Hematopoietic multipotent progenitor cell treated with erythropoietin and hydrocortisone succinate and interleukin-3 and kit ligand, for 4 days (in vitro differentiated cells): ENCODE measurements at regions not wholly inside any gene's neighbourhood (a gene's known extent, or its start where the extent isn't known, plus 50 kb on each side); places are given as distances from the start of the nearest gene placed in this dataset.
"Not testable (repeated sequence)": the region's sequence is repeated elsewhere in the genome, so short reads cannot be mapped to it uniquely, and the experiment has no call there.

Source experiments
- DNase-seq: peaks from one replicate; pipeline ENCODE4 v3.0.0-alpha.2; 2015

DNA sequence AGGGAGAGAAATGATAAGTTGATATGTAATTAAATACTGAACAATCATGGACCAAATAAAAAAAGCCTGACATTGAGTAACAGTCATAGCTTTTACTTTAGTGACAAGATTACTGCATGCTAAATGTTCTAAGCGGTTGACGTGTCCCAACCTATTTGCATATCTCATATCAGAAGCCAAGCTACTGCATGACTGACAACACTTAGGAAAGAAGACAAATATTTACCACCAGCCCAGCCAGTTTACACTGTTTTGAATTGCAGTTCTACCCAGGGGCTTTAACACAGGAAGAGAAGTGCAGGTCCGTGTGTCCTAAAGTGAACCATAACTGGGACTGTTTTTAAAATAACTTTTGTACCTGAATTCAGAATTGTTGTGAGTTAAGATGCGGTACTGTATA, 219.9 kb downstream of the PRDM9 start:
- no peak for DNase-seq

DNA sequence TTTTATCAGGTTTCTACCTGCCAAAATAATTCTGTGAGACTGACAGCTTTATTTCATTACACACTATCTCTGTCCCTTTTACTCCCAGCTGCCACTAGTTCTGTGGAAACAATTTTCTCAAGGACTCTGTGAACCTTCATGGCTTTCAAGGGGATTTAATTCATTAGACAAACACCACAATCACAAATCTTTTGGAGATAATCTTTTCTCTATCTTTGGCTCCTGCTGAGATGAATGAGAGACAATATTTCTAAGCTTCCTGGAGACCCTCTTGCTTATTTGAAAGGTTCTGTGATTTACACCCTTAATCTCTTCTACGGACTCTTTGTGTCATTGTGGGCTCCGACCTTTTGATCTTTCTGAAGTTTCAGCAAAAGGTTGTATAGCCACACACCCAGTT, 222.6 kb downstream of the PRDM9 start:
- no peak for DNase-seq

DNA sequence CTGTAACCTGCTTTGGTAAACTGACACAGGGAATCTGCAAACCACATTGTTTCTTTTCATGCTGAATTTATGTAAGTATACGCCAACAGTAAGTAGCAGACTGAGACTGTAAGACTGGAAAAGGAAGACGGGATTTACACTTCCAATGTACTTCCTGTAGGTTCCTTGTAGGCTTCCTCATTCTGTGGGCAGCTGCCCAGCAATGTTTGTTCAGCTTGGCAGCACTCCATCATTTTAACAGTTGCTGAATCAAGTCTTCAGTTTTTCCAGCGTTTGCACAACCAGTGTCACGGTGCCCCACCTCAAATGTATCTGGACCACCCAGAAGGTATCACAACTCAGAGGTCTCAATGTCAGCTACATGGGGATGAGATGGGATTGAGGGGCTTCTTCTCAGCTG, 232.6 kb downstream of the PRDM9 start:
- DNase-seq: no peak

DNA sequence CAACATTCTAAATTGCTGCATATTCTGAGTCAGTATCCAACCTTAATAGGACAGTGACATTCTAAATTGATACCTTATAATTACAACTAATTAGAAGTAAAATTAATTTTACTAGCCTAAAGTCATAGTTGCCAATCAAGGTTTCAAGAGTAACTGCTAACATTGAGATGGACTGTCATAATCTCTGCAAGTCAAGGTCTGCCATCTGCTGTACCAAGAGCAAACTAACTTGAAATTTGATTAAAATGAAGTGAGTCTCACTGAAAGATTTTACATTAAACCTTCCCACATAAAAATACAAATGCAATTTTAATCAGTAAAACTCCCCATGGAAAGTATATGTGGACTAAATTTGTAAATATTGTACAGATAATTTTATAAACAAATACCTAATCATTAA, 235.3 kb downstream of the PRDM9 start:
- DNase-seq: no peak

DNA sequence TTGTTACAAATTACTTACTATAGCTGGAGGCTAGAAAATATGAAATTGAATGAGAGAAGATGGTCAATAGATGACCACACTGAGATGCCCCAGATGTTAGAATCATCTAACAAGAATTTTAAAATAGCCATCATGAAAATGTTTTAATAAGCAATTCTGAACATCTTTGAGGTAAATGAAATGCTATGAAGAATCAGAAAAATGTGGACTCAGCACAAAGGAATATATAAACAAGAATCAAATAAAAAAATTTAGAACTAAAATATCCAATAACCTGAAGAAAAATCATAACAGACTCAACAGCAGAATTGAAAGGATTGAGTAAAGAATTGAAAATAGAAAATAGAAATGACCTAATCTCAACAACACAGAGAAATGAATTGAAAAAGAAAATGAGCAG, 248.5 kb downstream of the PRDM9 start:
- DNase-seq: no peak

DNA sequence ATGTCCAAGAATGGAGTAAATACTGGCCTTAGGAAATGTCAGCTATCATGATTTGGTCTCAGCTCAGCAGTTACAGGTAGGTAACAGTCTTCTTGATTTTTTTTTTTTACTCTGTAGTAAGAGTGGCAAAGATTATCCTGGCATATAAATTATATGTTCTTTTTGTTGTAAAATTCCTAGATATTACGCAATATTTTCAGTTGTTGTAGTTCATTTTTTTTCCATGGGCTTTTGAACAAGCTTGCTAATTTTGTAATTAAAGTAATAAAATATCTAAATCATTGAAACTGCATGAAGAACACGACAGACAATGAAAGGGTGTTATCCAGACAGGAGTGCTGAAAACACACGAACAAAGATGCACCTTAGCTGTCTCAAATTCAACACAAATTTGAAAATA, 249.4 kb downstream of the PRDM9 start:
- no peak for DNase-seq

DNA sequence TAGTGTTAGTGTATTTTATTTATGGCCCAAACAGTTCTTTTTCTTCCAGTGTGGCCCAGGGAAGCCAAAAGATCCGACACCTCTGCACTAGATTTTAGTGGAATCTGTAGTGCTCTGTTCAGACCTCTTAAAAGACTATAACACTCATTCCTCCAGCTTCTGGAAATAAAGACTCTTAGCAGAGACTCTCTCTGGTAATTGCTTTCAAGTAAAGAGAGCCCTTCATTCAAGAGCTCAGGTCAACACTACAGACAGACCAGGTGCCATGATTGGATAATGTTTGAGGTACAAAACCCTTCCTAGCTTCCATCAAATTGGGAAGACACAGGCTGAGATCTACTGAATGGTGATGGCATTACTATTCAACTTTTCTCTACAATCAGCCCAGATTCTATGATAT, 255.8 kb downstream of the PRDM9 start:
- no peak for DNase-seq

DNA sequence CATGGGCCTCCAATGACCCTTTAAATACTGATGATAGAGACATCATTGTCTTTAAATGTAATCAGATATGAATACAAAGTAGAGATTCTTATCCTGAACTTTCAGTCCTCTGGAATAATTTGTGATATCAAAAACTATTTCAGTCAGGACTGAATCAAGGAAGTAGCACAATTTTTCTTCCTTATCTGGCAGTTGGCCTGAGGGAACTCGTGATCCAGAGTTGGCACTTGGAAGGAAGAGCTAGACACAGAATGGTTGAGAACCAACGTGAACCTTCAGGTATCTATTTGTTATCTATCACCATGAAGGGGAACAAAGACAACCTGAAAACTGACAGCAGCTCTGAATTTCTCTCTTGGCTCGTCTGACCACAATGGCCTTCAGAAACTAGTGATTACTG, 269.3 kb downstream of the PRDM9 start:
- no peak for DNase-seq

DNA sequence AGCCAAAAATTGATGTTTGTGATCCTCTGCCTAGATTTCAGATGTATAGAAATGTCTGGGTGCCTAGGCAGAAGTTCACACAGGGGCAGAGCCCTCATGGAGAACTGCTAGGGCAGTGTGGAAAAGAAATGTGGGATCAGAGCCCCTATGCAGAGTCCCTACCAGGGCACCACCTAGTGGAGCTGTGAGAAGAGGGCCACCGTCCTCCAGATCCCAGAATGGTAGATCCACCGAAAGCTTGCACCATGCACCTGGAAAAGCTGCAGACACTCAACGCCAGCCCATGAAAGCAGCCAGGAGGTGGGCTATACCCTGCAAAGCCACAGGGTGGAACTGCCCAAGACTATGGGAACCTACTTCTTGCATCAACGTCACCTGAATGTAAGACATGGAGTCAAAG, 292.9 kb downstream of the PRDM9 start:
- not testable (repeated sequence) for DNase-seq

DNA sequence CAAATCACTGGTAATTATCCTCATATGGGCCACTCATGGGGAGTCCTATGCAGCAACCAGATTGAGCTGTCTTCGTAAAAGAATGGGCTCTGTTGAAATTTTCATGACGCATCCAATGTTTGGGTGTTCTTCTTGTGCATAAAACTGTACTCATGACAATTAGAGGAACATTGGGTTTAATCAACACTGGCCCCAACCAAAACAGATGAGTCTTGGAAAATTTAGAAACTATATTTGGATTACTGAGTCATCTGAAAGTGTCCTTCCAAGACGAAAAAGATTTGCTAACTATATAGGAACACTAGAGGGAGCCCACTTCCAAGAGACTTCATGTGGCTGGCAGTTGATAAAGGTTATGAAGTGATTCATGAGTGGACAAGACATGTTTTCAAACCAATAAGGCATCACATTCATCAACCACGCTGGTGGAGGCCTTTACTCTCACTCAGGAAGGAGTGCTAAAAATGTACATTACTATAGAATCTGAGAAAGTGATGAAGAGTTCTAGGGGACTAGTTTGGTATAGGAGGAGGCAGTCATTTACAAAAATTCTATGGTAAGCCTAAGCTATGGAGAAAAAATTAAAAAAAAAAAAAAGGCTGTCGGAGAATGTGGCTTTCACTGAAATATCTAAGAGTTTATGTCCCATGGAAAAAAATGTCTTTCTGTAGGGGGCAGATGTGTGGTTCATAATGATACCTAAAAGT, 313.5 kb downstream of the PRDM9 start:
- DNase-seq: peak; percentile 65

DNA sequence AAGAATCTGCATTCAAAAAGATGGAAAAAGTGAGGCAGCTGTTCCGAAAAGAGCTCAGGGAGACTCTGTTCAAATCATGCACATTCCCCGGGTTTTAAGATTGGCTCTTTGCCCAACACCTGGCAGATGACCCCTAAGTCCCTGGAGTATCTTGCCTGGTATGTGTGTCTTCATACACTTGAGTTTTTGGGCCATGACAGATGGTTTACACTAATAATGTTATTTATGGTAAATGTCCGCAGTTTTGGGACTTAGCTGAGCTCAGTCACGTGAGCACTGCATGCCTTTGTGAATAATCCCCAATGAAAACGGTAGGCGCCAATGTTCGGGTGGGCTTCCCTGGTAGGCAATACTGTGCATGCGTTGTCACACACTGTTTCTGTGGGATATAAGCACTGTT, 316.1 kb downstream of the PRDM9 start:
- no peak for DNase-seq

DNA sequence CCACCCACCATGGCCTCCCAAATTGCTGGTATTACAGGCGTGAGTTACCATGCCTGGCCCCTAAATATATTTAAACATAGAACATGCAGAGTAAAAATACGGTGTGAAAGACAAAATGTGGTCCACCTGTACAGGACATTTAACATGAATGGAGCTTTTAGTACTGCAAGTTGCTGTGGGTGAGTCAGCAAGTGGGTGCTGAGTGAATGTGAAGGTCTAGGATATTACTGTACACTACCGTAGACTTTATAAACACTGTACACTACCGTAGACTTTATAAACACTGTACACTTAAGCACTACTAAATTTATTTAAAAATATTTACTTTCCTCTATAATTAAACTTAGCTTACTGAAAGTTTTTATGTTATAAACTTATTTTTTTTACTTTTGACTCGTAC, 317.8 kb downstream of the PRDM9 start:
- DNase-seq: no peak

DNA sequence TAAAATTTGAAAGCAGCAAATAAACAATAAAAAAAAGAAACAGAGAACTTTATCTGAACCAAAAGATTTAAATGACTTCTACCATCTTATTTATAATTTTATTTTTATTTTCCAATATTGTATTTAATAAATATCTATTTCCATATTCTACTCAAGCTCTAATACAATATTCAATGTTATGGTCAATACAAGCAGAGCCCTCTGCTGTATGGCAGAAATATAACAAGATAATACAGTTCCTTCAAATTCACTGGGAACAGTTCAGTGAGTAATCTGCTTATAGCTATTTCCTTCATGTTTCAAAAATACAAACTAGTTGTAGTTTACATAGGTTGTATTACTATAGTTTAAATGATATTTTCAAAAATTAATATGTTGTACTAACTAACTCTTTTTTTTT, 332.7 kb downstream of the PRDM9 start:
- peak; percentile 15 for DNase-seq

DNA sequence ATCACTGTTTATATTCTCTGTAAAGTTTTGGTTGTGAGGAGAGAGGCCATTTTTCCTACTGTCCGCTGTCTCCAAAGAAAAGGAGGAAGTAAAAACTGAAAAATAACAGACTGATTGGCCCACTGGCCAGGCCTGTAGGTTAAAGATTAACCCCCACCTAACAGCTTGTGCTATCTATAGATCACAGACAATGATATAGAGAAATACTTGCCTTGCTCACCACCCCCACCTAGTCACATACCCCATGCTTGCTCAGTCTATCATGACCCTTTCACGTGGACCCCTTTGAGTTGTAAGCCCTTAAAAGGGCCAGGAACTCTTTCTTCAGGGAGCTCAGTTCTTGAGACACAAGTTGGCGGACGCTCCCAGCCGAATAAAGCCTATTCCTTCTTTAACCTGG, 357.4 kb downstream of the PRDM9 start:
- peak; percentile 50 for DNase-seq

DNA sequence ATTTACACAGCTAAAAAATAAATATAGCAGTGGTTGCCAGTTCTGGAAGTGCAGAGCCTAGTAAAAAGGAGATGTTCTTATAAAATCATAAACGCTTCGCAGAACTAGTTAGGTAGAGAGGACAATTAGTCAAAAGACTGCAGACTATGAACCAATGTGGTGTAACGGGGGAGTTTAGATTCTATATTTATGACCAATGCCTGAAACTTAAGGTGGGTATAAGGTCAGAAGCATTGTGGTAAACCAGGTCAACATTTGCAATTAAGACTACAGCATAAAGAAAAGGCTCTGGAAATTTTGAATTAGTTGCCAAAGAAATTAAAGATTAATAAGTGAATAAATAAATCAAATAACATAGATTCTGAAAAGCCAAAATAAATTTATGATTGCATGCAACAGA, 370.4 kb downstream of the PRDM9 start:
- no peak for DNase-seq

DNA sequence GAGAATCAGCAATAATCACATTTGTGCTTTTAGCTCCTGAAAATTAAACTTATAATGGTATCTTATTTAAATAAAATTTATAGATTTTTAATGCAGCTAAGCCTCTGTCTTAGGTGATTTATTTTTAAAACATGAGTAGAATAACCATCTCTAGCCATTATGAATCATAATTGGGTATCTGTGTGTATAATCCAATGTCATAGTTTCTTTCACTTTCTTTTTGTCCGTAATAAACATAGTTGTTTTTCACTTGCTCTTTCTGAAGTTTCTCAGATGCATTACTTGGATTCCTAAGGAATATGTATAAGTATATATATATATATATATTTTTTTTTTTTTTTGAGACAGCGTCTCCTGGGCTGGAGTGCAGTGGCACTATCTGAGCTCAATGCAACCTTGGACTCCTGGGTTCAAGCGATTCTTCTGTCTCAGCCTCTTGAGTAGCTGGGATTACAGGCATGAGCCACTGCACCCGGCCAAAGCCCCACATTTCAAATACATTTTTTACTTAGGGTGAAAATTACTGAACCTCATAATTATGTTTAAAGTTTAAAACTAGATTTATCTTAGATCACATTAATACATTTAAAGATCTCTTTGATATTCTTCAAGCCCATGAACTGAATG, 377.1 kb downstream of the PRDM9 start:
- no peak for DNase-seq

DNA sequence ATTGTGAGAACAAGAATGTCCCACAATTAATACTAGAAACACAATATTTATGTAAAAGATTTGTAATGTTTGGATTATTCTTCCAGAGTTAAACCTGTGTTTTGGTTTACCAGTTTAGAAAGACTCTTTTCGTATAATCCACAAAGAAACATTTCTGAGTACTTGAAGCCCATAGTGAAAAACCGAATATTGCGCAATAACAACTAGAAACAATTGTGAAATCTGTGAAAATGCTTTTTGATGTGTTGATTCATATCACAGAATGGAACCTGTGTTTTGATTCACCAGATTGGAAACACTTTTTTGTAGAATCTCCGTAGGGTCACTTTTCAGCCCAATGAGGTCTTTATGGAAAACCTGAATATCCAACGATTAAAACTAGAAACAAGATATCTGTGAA, 386.2 kb downstream of the PRDM9 start:
- peak; percentile 3 for DNase-seq

DNA sequence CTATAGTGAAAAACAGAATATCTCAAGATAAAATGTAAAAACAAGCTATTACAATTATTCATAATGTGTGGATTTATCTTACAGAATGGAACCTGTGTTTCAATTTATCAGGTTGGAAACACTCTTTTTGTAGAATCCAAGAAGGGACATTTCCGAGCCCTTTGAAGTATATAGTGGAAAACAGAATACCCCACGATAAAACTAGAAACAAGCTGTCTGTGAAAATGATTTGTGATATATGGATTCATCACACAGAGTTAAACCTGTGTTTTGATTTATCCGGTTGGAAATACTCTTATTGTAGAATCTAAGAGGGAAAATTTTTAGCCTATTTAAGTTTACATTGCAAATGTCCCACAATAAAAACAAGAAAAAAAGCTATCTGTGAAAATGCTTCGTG, 388.2 kb downstream of the PRDM9 start:
- no peak for DNase-seq

DNA sequence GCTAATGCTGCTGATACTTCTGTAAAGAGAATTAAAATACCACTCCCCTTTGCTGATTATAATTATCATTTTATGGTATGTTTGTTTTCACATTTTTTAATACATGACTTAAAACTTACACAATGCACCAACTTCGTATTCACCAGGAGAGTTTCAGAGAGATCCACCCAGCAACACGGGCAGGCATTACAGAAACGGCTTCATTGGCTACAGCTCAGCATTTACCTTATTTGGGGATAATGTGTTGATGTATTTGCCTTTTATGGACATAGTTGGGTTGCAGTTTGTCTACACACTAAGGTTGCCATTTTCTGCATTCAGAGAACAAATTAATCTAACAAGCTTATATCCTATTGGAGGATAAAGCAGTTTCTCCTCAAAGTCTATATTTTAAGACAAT, 423.6 kb downstream of the PRDM9 start:
- DNase-seq: no peak

DNA sequence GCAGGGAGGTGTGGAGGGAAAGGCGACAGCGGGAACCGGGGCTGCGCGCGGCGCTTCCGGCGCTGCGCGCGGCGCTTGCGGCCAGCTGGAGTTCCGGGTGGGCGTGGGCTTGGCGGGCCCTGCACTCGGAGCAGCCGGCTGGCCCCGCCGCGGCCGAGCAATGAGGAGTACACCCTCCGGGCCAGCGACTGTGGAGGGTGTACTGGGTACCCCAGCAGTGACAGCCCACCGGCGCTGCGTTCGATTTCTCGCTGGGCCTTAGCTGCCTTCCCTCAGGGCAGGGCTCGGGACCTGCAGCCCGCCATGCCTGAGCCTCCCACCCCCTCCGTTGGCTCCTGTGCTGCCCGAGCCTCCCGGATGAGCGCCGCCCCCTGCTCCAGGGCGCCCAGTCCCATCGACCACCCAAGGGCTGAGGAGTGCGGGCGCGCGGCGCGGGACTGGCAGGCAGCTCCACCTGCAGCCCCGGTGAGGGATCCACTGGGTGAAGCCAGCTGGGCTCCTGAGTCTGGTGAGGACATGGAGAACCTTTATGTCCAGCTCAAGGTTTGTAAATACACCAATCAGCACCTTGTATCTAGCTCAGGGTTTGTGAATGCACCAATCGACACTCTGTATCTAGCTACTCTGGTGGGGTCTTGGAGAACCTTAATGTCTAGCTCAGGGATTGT, 444.0 kb downstream of the PRDM9 start:
- not testable (repeated sequence) for DNase-seq

DNA sequence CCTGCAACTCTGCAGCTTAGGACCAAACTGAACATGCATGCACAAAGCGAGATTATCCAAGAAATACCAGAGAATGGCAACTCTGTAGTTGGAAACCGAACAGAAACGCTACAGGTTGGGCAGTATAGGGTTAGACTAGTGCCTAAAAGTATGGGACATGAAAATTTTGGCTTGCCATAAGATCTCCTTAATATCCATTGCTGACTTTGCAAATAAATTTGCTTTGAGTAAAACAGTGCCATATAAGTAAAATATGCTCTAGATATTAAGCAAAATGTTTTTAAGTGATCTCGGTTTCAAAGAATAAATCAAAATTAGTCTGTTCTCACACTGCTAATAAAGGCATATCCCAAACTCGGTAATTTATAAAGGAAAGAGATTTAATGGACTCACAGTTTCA, 456.0 kb downstream of the PRDM9 start:
- DNase-seq: no peak

DNA sequence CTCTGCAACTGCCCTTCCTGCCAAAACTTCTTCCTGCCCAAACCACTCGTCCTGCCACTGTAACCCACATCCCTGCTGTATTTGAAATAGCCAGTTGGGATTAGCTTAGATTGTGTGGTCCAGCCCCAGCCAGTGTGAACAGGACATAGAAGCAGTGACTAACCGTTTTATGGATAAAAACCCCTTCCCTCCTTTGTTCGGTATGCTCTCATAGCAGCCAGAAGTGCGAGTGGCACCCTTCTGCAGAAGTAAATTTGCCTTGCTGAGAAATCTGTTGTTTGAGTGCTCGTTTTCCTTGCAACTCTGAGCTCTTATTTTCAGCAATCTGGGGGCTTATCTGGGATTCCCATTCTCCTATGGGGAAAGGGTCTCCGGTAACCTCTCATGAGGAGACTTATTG, 470.0 kb downstream of the PRDM9 start:
- peak; percentile 1 for DNase-seq

DNA sequence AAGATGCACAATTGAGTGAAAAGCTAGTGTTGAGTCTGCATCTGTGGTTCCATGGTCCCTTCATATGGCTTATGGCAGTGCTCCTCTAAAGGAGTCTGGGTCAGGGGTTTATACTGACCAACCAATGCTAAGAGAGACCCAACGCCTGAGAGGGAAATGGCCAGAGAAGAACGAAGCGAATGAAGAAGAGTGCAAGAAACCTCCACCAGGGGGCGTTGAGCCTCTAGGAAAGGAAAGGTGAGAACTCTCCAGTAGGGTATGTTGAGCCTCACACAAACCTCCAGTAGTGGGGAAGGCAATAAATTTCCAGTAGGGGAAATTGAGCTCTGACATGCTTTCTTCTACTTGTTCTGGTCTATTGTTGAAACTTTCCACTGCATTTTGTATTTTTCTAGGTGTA, 470.6 kb downstream of the PRDM9 start:
- peak; percentile 47 for DNase-seq

DNA sequence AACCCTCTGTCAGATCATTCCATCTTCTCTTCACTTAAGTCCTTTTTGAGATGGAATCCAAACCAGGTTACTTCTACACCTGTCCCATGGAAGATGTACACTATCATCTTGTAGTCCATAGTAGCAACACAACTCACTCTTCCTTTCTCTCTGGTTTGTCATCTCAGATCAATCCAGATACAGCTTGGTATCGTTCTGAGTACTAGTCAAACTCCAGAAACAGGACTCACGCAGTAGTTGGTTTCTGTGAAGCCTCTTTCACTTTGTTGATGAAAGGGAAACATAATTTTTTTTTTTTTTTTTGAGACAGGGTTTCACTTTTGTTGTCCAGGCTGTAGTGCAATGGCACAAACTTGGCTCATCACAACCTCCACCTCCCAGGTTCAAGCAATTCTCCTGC, 484.0 kb downstream of the PRDM9 start:
- DNase-seq: no peak
